Stimulated activated memory B cell treated with anti-CD40 and anti-IgM and Interleukin-4, amounts not matched to agents 10 μg/mL and 1 μg/mL and 100 μg/mL, for 72 hours (primary cell): ENCODE measurements at regions not wholly inside any gene's neighbourhood (a gene's known extent, or its start where the extent isn't known, plus 50 kb on each side); places are given as distances from the start of the nearest gene placed in this dataset.

Source experiments
- ATAC-seq: fragments of 150-1000 bp; cut with Tn5 transposase; 2 replicates; pipeline ENCODE4 v1.10.0; 2021
- H3K27ac Mint-ChIP-seq: one replicate; pipeline ENCODE4 v1.8.0; 2022; ENCODE audit warnings: mild to moderate bottlenecking, mixed read lengths
- H3K27me3 Mint-ChIP-seq: one replicate; pipeline ENCODE4 v1.8.0; 2022; ENCODE audit warnings: mixed read lengths
- H3K36me3 Mint-ChIP-seq: one replicate; pipeline ENCODE4 v1.8.0; 2022; ENCODE audit warnings: mixed read lengths
- H3K4me1 Mint-ChIP-seq: one replicate; pipeline ENCODE4 v1.8.0; 2022; ENCODE audit warnings: mixed read lengths
- H3K4me3 Mint-ChIP-seq: one replicate; pipeline ENCODE4 v1.8.0; 2022; ENCODE audit warnings: mild to moderate bottlenecking, moderate library complexity, mixed read lengths
- H3K9me3 Mint-ChIP-seq: one replicate; pipeline ENCODE4 v1.8.0; 2022; ENCODE audit warnings: mixed read lengths

DNA sequence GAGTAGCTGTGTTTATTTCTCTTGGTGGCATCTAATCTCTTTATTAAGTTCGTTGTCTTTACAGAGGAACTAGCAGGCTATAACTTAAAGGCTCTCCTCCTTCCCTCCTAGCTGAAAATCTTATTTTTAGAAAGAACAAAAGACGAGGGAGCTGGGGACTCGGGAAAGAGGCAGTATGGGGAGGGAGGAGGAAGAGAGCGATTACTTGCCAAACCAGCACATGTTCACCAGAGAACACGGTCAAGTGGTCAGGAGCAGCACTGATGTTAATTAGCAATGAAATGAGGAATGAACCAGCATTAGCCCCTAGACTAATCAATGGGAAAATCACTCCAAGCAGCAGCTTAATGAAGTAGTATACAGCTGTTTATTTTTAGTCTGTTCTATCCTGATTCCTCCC, 171.3 kb upstream of the ESRRG start:
- peaks cover 4% of the 10 kb centered on the region for H3K9me3 Mint-ChIP-seq
- no peak overlapping the region for H3K4me3 Mint-ChIP-seq
- H3K4me1 Mint-ChIP-seq, result no peaks in the 10 kb centered on the region
- no peaks in the 10 kb centered on the region for H3K36me3 Mint-ChIP-seq
- no peak overlapping the region for H3K27ac Mint-ChIP-seq
- no peak for ATAC-seq
- H3K27me3 Mint-ChIP-seq, result no peaks in the 10 kb centered on the region

DNA sequence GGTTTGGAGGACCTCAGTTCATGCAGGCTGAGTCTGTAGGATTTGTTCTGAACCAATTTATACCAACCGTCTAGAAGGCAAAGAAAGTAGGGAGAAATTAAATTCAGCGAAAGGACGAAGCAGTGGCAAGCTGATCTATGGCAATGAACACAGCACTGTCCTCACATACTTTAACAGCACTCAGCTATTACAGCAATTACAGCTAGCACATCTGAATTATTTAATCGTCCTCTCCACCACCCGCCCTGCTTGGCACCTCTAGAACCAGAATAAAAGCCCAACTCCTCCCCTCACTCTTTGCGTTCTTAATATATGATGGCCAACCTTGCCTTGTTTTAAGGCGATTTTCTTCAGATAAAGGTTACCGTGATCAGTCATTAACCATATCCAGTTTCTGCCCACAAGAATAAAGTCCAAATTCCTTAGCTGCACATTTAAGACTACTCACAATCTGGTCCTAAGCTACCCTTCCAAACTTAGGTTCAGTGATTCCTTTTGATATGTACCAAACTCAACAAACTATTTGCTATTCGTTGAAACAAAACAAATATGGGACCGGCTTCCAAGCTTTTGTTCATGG, 169.4 kb upstream of the ESRRG start:
- ATAC-seq, result no peak
- peaks cover 4% of the 10 kb centered on the region for H3K9me3 Mint-ChIP-seq
- H3K27me3 Mint-ChIP-seq, result no peaks in the 10 kb centered on the region
- no peaks in the 10 kb centered on the region for H3K4me1 Mint-ChIP-seq
- H3K4me3 Mint-ChIP-seq, result no peak overlapping the region
- no peaks in the 10 kb centered on the region for H3K36me3 Mint-ChIP-seq
- no peak overlapping the region for H3K27ac Mint-ChIP-seq

DNA sequence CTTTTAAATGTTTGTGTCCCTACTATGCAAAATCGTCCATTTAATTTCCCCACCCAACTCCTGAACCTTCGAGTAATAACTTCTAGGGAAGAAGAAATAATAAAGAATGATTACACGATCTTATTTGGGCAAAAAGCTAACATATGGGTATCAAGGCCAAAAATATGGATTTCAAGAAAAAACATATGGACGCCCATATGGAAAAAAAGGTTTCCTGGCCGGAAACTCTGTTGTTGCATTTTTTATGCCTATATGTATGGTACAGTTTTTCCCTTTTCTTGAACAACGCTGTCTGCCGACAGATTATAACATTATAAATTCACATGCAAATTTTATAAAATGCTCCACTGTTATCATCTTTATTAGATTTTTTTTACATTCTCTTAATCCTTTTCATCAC, 167.6 kb upstream of the ESRRG start:
- Mint-ChIP-seq H3K27me3 (no peaks in the 10 kb centered on the region), H3K27ac (no peak overlapping the region), H3K36me3 (no peaks in the 10 kb centered on the region), H3K4me3 (no peak overlapping the region), H3K9me3 (peaks cover 4% of the 10 kb centered on the region), H3K4me1 (no peaks in the 10 kb centered on the region)
- no peak for ATAC-seq

DNA sequence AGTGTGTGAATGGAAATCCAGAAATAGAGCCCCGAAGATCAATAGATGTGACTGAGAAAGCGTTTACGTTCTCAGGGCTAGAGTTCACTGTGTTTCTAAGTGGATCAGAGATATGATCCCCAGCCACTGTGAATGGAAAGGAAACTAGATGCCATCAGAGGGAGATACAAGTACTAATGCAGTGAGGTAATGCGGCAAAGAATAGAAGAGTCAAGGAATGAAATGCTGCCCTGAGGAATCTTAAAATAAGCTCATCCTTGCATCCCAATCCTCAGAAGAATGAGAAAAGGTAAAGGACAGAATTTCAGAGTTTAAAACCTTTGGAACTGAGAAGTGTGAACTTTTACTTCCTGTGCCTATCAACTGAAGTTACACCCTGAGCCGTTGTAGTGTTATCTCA, 165.5 kb upstream of the ESRRG start:
- ATAC-seq, result no peak
- H3K9me3 Mint-ChIP-seq, result peaks cover 4% of the 10 kb centered on the region

DNA sequence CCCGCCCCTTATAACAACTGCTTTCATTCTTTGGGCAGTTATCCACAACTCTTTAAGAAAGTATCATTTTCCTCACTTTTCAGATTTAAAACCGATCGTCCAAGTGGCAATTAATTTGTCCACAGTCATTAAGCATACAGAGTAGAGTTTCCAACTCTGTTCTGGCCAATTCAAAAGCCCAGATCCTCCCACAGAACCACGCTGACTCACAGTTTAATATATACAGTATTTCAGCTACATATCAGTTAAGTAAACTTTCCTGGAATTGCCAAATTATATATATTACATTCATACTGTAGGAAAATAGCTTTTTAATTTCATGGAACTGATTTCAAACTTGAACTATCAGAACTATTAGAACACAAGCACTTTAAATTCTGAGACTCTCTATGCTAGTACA, 163.8 kb upstream of the ESRRG start:
- Mint-ChIP-seq H3K36me3 (no peaks in the 10 kb centered on the region), H3K9me3 (peaks cover 4% of the 10 kb centered on the region), H3K4me3 (no peak overlapping the region), H3K27ac (no peak overlapping the region), H3K4me1 (no peaks in the 10 kb centered on the region), H3K27me3 (no peaks in the 10 kb centered on the region)
- no peak for ATAC-seq

More for the DNA sequence above, 165.5 kb upstream of the ESRRG start:
- Mint-ChIP-seq H3K27me3 (no peaks in the 10 kb centered on the region), H3K36me3 (no peaks in the 10 kb centered on the region), H3K27ac (no peak overlapping the region), H3K4me1 (no peaks in the 10 kb centered on the region), H3K4me3 (no peak overlapping the region)

DNA sequence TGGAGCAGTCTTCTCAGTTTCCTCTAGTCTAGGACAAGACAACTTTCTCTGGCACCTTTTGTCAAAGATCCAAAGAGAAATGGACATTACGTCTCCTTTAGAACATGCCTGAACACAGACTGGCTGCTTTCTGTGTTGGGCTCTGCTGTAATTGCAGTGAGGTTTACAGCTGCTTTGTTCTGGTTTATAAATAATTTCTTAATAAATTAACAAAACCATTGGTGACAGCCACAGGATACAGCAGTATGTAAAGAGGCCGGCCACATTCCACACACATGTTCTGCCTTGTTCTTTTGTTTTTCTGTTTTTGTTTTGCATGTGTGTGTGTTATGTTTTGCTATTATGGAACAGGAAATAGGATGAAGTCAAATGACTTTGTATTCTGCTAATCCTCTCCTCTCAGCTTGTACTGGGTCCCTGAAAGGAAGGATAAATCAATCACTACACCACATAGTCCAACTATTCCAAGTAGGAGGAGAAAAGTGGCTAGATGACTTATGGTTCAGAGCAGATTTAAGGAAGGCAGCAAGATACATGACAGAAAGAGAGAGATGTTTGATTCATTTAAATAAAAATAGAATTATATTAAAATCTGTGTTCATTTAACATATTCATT, 161.5 kb upstream of the ESRRG start:
- no peak overlapping the region for H3K27ac Mint-ChIP-seq
- H3K4me1 Mint-ChIP-seq, result no peaks in the 10 kb centered on the region
- H3K36me3 Mint-ChIP-seq, result no peaks in the 10 kb centered on the region
- no peak for ATAC-seq
- H3K27me3 Mint-ChIP-seq, result no peaks in the 10 kb centered on the region
- H3K9me3 Mint-ChIP-seq, result no peaks in the 10 kb centered on the region
- H3K4me3 Mint-ChIP-seq, result no peak overlapping the region

DNA sequence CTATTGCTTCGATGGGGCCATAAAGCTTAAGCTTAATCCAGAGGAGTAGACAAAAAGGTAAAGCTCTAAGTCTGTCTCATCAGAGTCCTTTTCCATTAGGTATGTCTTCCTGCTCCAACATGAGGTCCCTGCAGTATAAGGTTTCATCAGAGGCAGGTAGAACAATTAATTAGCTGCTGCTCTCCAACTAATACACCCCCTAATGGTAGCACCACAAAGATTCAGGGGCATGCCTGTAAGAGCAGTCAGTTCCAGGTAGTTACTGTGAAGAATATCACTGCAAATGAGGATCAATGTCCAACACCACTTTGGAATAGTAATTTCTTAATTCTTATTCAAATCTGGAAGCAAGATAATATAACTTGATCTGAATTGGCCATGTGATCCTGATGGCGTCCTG, 160.3 kb upstream of the ESRRG start:
- no peak overlapping the region for H3K4me3 Mint-ChIP-seq
- no peaks in the 10 kb centered on the region for H3K36me3 Mint-ChIP-seq
- H3K4me1 Mint-ChIP-seq, result no peaks in the 10 kb centered on the region
- H3K9me3 Mint-ChIP-seq, result no peaks in the 10 kb centered on the region
- no peak for ATAC-seq
- H3K27me3 Mint-ChIP-seq, result no peaks in the 10 kb centered on the region
- H3K27ac Mint-ChIP-seq, result no peak overlapping the region

DNA sequence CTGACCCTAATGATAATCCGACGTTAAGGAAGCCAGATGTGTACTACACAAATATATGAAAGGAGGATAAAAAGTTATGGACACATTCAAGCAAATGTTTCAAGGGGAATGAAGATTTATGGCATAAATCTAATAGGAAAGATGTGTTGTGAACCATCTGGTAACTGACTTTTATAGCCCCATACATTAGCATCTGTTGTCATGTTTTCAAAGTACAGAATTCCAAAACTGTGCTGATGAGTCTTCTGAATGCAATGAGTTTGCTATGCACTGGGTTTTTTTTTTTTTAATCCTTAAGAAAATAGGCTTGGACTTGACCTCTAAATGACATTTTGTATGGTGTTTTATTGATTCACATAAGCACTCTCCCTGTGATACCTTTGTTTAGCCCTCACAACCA, 158.5 kb upstream of the ESRRG start:
- H3K9me3 Mint-ChIP-seq, result no peaks in the 10 kb centered on the region
- no peak overlapping the region for H3K4me3 Mint-ChIP-seq
- no peaks in the 10 kb centered on the region for H3K27me3 Mint-ChIP-seq
- no peak for ATAC-seq
- no peaks in the 10 kb centered on the region for H3K4me1 Mint-ChIP-seq
- no peak overlapping the region for H3K27ac Mint-ChIP-seq
- no peaks in the 10 kb centered on the region for H3K36me3 Mint-ChIP-seq

DNA sequence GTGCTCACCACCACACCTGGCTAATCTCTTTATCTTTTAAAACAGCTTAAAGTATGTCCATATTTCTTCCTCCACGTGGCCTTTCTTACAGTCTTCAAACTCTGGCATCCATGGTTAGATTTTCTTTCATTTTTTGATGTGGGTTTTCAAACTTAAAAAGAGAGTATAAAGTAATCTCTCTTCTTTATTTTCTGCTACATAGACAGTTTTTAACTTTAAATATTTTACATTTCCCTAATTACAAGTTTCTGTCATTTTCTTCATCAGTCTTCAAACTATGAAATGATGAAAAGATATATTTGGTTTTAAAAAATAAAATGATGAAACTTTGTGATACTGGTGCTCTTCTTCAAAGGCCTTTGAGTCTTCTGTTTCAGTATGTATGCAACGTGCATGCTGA, 143.5 kb upstream of the ESRRG start:
- ATAC-seq, result no peak
- Mint-ChIP-seq H3K27ac (no peak overlapping the region), H3K27me3 (no peaks in the 10 kb centered on the region), H3K4me1 (no peaks in the 10 kb centered on the region), H3K36me3 (no peaks in the 10 kb centered on the region), H3K9me3 (no peaks in the 10 kb centered on the region), H3K4me3 (no peak overlapping the region)

DNA sequence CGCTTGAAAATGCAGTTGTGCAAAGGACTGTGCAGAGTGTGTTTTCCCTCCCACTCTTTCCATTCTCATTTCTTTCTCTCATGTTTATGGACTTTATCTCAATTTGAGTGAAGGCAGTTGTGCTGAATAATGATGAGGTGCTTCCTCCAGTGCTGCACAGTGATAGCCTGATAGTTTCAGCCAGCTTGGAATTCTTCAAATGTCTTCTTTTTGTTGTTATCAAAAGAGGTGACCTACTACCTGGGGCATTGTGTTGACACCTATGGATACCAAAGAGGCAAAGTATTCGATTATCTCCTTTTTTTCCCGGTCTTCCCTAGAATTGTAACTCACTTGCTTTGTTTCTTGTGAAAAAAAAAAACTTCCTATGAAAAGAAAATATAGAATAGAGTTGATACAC, 132.6 kb upstream of the ESRRG start:
- ATAC-seq, result no peak
- Mint-ChIP-seq H3K36me3 (no peaks in the 10 kb centered on the region), H3K9me3 (no peaks in the 10 kb centered on the region), H3K27ac (no peak overlapping the region), H3K4me1 (no peaks in the 10 kb centered on the region), H3K4me3 (no peak overlapping the region), H3K27me3 (no peaks in the 10 kb centered on the region)

DNA sequence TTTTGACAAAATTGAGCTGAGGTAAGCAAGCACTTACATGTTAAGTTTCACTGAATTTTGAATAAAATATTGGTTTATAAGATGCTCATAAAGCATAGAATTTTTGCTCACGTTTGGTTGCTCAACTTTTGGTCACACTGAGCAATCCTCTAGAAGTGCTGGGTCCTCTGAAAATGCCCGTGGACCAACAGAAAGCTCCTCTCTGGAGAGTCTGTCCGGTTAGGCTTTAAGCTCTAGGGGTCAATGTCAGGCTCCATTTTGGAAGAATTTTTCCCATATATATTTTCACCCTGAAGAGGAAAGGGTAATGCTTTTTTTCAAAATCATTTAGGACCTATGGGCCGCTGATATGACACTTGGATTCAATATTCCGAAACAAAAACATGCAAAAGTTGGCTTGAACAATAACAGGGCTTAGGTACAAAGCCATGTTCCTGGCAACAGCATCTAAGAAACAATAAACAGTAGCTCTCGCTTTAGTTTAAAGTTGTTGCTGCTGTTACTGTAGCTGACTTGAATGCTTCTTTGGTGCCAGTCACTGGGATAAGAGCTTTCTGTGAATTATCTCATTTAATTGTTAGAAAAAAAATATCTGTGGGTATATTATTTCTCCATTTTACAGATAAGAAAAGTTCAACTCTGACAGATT, 131.7 kb upstream of the ESRRG start:
- Mint-ChIP-seq H3K4me3 (no peak overlapping the region), H3K27ac (no peak overlapping the region), H3K27me3 (no peaks in the 10 kb centered on the region), H3K4me1 (no peaks in the 10 kb centered on the region), H3K36me3 (no peaks in the 10 kb centered on the region), H3K9me3 (no peaks in the 10 kb centered on the region)
- ATAC-seq, result no peak

DNA sequence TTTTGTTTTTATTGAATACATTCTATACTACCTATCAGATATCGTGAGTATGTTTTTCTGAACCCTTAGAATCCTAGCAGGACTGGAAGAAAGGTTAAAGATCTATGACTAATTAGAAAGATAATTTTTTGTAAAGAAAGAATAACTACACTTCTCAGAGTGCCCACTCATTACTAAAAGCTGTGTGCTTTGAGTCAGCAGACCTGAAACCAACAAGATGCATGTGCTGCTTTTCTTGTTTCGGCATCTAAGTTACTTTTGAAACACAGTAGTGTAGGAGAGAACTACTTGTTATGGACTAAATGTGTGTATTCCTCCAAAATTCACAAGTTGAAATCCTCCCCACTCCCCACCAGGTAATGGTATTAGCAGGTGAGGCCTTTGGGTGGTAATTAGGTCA, 127.8 kb upstream of the ESRRG start:
- no peaks in the 10 kb centered on the region for H3K4me1 Mint-ChIP-seq
- no peaks in the 10 kb centered on the region for H3K9me3 Mint-ChIP-seq
- H3K4me3 Mint-ChIP-seq, result no peak overlapping the region
- no peak overlapping the region for H3K27ac Mint-ChIP-seq
- no peaks in the 10 kb centered on the region for H3K27me3 Mint-ChIP-seq
- no peak for ATAC-seq
- H3K36me3 Mint-ChIP-seq, result no peaks in the 10 kb centered on the region

DNA sequence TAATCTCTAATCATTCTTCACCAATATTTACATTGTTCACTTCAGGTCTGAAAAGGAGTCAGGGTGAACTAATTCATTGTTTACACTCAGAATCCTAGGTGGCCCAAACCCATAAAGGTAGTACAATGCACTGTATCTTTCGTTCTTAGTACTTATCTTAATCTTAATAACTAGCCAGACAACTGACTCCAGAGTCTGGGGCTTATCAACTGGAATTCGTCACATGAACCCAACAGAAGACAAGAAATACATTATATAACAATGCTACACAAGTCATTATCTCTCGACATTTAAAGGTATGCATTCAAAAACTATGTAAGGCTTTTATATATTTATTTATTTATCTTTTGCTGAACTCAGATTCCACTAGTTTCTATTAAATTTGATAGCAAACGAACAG, 125.9 kb upstream of the ESRRG start:
- H3K9me3 Mint-ChIP-seq, result no peaks in the 10 kb centered on the region
- H3K27me3 Mint-ChIP-seq, result no peaks in the 10 kb centered on the region
- H3K4me3 Mint-ChIP-seq, result no peak overlapping the region
- no peaks in the 10 kb centered on the region for H3K4me1 Mint-ChIP-seq
- no peaks in the 10 kb centered on the region for H3K36me3 Mint-ChIP-seq
- no peak overlapping the region for H3K27ac Mint-ChIP-seq
- ATAC-seq, result no peak

DNA sequence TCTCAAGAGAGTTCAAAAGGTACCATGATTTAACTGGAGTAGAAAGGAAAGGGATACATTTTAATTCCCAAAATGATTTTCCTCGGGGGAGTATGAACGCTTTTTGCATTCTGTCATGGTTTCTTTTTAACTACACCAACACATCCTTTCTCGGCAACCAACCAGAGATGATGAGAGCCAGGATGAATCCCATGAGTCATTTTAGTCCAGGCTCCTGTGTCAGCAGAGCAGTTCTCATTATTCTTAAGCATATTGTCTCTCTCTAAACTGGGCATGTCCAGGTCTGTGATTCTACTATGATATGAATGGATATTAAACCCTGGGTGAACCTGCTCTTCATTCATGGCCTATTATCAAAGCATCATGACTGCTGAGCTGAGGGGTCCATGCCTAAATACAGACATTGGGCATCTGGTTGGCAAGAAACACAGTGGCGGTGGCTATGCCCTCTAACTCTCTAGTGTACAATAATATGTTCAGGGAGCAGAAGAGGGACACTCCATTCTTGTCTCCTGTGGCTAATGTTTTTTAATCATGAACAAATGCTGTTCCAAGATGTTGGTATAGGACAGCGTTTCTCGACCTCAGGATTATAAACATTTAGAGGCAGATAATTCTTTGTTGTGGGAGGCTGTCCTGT, 124.3 kb upstream of the ESRRG start:
- no peak for ATAC-seq
- H3K4me3 Mint-ChIP-seq, result no peak overlapping the region
- no peaks in the 10 kb centered on the region for H3K4me1 Mint-ChIP-seq
- H3K27ac Mint-ChIP-seq, result no peak overlapping the region
- H3K36me3 Mint-ChIP-seq, result no peaks in the 10 kb centered on the region
- H3K27me3 Mint-ChIP-seq, result no peaks in the 10 kb centered on the region
- no peaks in the 10 kb centered on the region for H3K9me3 Mint-ChIP-seq

DNA sequence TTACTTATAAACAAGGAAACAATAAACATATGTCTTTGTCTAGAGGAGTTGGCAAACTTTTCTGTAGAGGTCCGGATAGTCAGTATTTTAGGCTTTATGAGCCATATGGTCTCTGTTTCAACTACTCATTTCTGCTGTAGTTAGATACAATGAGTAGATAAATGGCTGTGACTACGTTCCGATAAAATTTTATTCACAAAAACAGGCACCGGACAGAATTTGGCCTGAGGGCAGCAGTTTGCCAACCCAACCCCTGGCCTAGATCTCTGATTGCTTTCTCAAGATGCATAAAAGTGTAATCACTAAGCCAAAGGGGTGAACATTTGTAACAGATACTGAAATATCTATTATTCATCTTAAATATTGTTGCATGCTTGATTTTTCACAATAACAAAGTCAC, 123.1 kb upstream of the ESRRG start:
- Mint-ChIP-seq H3K4me1 (no peaks in the 10 kb centered on the region), H3K4me3 (no peak overlapping the region), H3K27me3 (no peaks in the 10 kb centered on the region), H3K36me3 (no peaks in the 10 kb centered on the region), H3K27ac (no peak overlapping the region), H3K9me3 (no peaks in the 10 kb centered on the region)
- ATAC-seq, result no peak

DNA sequence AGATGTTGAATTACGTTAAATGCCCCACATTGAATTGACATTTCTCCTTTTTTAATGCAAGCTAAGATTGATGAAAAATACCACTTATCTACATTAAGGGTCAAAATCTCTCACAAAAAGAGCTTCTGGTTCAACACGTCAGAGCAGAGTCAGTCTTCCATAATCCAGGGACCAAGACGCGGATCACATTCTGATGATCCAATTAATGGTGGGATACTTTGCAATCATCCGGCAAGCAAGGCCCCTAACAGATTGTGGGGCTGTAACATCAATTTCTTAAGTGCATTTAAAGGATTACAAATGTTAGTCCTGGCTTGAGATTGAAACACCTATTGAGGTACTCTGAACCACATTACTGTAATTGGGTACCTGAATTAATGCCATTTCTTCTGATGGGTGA, 120.2 kb upstream of the ESRRG start:
- no peaks in the 10 kb centered on the region for H3K4me1 Mint-ChIP-seq
- ATAC-seq, result no peak
- peaks cover 3% of the 10 kb centered on the region for H3K9me3 Mint-ChIP-seq
- no peaks in the 10 kb centered on the region for H3K36me3 Mint-ChIP-seq
- H3K27me3 Mint-ChIP-seq, result no peaks in the 10 kb centered on the region
- no peak overlapping the region for H3K27ac Mint-ChIP-seq
- H3K4me3 Mint-ChIP-seq, result no peak overlapping the region
